ENCODE measurements at regions not wholly inside any gene's neighbourhood (a gene's known extent, or its start where the extent isn't known, plus 50 kb on each side); places are given as distances from the start of the nearest gene placed in this dataset.

DNA sequence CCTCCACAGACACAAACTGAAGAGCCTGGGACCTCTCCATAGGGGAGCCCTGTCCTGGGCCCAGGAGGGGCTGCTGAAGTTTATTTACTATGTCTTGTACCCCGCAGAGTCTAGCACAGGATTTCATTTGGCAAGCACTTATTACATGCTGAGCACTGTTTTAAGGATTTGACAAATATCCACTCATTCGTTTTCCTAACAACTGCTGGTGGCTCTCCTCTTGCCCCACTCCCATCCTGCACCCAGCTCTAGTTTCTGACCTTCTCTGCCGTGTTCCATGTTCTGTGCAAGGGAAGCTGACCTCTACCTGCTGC lies 127.0 kb upstream of the MAFB start:
- dilution Hi-C loops (cut with MboI; ENCODE audit: extremely low pct_ligation_motif_present, low sequenced_read_pairs) (no loop called here), intact Hi-C loops (cut with micrococcal nuclease) (no loop called here)
- H3K27me3 ChIP-seq (ENCODE audit: control insufficient read depth in 2 of 2, insufficient read depth in 2 of 2, low read length in 2 of 2): no peaks in the 10 kb centered on the region
- no peak overlapping the region for H2AFZ ChIP-seq (ENCODE audit: low read depth, low read length)
- DNase-seq (ENCODE audit: low read depth, low spot score): no peak
- ChIA-PET CTCF (no interaction called here), POLR2A (no interaction called here)
- no peaks in the 10 kb centered on the region for H3K4me1 ChIP-seq (ENCODE audit: control insufficient read depth, extremely low read depth, insufficient read depth, low read length)
- H3K27ac ChIP-seq (ENCODE audit: insufficient read depth, low read depth, low read length): no peak overlapping the region
- H3K4me2 ChIP-seq (ENCODE audit: insufficient read depth, low read length): no peak overlapping the region
- TF ChIP-seq FOS (IDR thresholded peaks at IDR 0.05; ENCODE audit: borderline replicate concordance, insufficient read depth, low read length): no peak
- no peak for TF ChIP-seq POLR2A (IDR thresholded peaks at IDR 0.05; ENCODE audit: low read depth, low read length)
- TF ChIP-seq, protein P1, sequence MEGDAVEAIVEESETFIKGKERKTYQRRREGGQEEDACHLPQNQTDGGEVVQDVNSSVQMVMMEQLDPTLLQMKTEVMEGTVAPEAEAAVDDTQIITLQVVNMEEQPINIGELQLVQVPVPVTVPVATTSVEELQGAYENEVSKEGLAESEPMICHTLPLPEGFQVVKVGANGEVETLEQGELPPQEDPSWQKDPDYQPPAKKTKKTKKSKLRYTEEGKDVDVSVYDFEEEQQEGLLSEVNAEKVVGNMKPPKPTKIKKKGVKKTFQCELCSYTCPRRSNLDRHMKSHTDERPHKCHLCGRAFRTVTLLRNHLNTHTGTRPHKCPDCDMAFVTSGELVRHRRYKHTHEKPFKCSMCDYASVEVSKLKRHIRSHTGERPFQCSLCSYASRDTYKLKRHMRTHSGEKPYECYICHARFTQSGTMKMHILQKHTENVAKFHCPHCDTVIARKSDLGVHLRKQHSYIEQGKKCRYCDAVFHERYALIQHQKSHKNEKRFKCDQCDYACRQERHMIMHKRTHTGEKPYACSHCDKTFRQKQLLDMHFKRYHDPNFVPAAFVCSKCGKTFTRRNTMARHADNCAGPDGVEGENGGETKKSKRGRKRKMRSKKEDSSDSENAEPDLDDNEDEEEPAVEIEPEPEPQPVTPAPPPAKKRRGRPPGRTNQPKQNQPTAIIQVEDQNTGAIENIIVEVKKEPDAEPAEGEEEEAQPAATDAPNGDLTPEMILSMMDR (IDR thresholded peaks at IDR 0.05; ENCODE audit: extremely low read depth in 1 of 2, insufficient read depth in 1 of 2, low read depth in 1 of 2, low read length in 2 of 2): no peak
- no peak for TF ChIP-seq JUN (IDR thresholded peaks at IDR 0.05; ENCODE audit: borderline replicate concordance, insufficient read depth, insufficient read length, low read depth)
- TF ChIP-seq, protein P2, sequence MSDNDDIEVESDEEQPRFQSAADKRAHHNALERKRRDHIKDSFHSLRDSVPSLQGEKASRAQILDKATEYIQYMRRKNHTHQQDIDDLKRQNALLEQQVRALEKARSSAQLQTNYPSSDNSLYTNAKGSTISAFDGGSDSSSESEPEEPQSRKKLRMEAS (IDR thresholded peaks at IDR 0.05; ENCODE audit: insufficient read depth, insufficient read length): no peak
- TF ChIP-seq MYC (IDR thresholded peaks at IDR 0.05; ENCODE audit: low read depth, low read length): no peak
- no peak for TF ChIP-seq POLR2AphosphoS5 (IDR thresholded peaks at IDR 0.05; ENCODE audit: insufficient read depth, low read depth, low read length)
- H3K79me2 ChIP-seq (ENCODE audit: control insufficient read depth, insufficient read depth, low read length): no peaks in the 10 kb centered on the region
- no peak for FAIRE-seq
- no peaks in the 10 kb centered on the region for H3K9me3 ChIP-seq (replicated peaks; ENCODE audit: control insufficient read depth, insufficient read depth, low read length)
- H3K9me1 ChIP-seq (replicated peaks; ENCODE audit: control insufficient read depth, extremely low read depth, insufficient read depth, low read length): no peaks in the 10 kb centered on the region
- H3K9ac ChIP-seq (replicated peaks; ENCODE audit: extremely low read depth, insufficient read depth, low read length): no peak overlapping the region
- no peaks in the 10 kb centered on the region for H4K20me1 ChIP-seq (replicated peaks; ENCODE audit: control insufficient read depth, extremely low read depth, insufficient read depth, low read length)
- H3K4me3 ChIP-seq (replicated peaks in 1 of 3; ENCODE audit: insufficient read depth in 1 of 3, low read depth in 1 of 3, low read length in 3 of 3): no peak overlapping the region
- H3K36me3 ChIP-seq (ENCODE audit: control insufficient read depth in 2 of 2, extremely low read depth in 1 of 2, insufficient read depth in 2 of 2, low read length in 2 of 2): no peaks in the 10 kb centered on the region
- BruUV-seq (replicated peaks): no TSS peak

DNA sequence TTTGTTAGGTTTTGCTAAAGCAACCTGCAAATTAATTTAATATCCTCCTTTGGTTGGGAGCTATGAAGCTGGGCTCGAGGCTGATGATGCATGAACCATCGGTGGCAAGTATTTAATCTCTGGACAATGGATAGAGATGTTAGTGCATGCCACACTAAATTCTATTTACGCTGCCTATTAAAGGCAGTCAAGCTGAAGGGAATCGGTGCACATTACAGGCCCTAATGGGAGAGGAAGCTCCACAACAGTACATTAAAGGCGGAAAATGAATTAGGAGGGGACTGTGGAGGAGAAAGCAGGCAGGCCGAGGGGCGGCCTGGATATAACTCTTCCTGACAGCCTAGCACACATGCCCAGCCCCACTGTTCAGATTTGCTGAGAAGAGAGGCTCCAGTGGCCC lies 132.4 kb upstream of the MAFB start:
- no peak overlapping the region for H2AFZ ChIP-seq (ENCODE audit: low read depth, low read length)
- dilution Hi-C loops (cut with MboI; ENCODE audit: extremely low pct_ligation_motif_present, low sequenced_read_pairs): no loop called here
- no peaks in the 10 kb centered on the region for H3K36me3 ChIP-seq (ENCODE audit: control insufficient read depth in 2 of 2, extremely low read depth in 1 of 2, insufficient read depth in 2 of 2, low read length in 2 of 2)
- no peak overlapping the region for H3K9ac ChIP-seq (replicated peaks; ENCODE audit: extremely low read depth, insufficient read depth, low read length)
- no peak for DNase-seq (ENCODE audit: low read depth, low spot score)
- FAIRE-seq: no peak
- intact Hi-C loops (cut with micrococcal nuclease): no loop called here
- ChIA-PET CTCF (no interaction called here), POLR2A (no interaction called here)
- no peak overlapping the region for H3K4me2 ChIP-seq (ENCODE audit: insufficient read depth, low read length)
- no peaks in the 10 kb centered on the region for H3K9me3 ChIP-seq (replicated peaks; ENCODE audit: control insufficient read depth, insufficient read depth, low read length)
- BruUV-seq (replicated peaks): no TSS peak
- no peaks in the 10 kb centered on the region for H4K20me1 ChIP-seq (replicated peaks; ENCODE audit: control insufficient read depth, extremely low read depth, insufficient read depth, low read length)
- TF ChIP-seq JUN (IDR thresholded peaks at IDR 0.05; ENCODE audit: borderline replicate concordance, insufficient read depth, insufficient read length, low read depth) (no peak), POLR2A (IDR thresholded peaks at IDR 0.05; ENCODE audit: low read depth, low read length) (no peak), GATA2 (IDR thresholded peaks at IDR 0.05; ENCODE audit: insufficient read depth, insufficient read length, low read depth, low read length) (no peak), EZH2 (IDR thresholded peaks at IDR 0.05; ENCODE audit: borderline replicate concordance, low read depth, low read length, severe bottlenecking) (no peak), POLR2AphosphoS5 (IDR thresholded peaks at IDR 0.05; ENCODE audit: insufficient read depth, low read depth, low read length) (no peak), FOS (IDR thresholded peaks at IDR 0.05; ENCODE audit: borderline replicate concordance, insufficient read depth, low read length) (no peak), MYC (IDR thresholded peaks at IDR 0.05; ENCODE audit: low read depth, low read length) (no peak)
- TF ChIP-seq, protein P1 (IDR thresholded peaks at IDR 0.05; ENCODE audit: extremely low read depth in 1 of 2, insufficient read depth in 1 of 2, low read depth in 1 of 2, low read length in 2 of 2): no peak
- TF ChIP-seq, protein P2 (IDR thresholded peaks at IDR 0.05; ENCODE audit: insufficient read depth, insufficient read length): no peak
- no peaks in the 10 kb centered on the region for H3K79me2 ChIP-seq (ENCODE audit: control insufficient read depth, insufficient read depth, low read length)
- H3K27ac ChIP-seq (ENCODE audit: insufficient read depth, low read depth, low read length): no peak overlapping the region
- H3K27me3 ChIP-seq (ENCODE audit: control insufficient read depth in 2 of 2, insufficient read depth in 2 of 2, low read length in 2 of 2): peaks cover 0 to 1% of the 10 kb centered on the region in 2 experiments
- no peaks in the 10 kb centered on the region for H3K9me1 ChIP-seq (replicated peaks; ENCODE audit: control insufficient read depth, extremely low read depth, insufficient read depth, low read length)
- no peaks in the 10 kb centered on the region for H3K4me1 ChIP-seq (ENCODE audit: control insufficient read depth, extremely low read depth, insufficient read depth, low read length)
- no peak overlapping the region for H3K4me3 ChIP-seq (replicated peaks in 1 of 3; ENCODE audit: insufficient read depth in 1 of 3, low read depth in 1 of 3, low read length in 3 of 3)
